ENCODE measurements at regions not wholly inside any gene's neighbourhood (a gene's known extent, or its start where the extent isn't known, plus 50 kb on each side); places are given as distances from the start of the nearest gene placed in this dataset.

DNA sequence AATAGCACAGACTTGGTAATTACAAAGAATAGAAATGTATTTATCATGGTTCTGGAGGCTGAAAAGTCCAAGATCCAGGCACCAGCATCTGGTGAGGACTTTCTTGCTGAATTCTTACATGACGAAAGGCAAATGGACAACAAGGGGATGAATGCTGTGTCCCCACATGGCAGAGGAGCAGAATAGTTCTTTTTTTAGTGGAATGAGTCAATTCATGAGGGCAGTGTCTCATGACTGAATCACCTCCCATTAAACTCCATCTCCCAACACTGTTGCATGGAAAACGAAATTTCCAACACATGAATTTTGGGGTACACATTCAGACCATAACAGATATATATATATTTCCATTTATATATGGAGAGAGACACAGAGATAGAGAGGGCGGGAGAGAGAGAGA, 628.3 kb downstream of the TRIML1 start:
- H3K4me3 ChIP-seq (ENCODE audit: low read depth, low read length), result no peak overlapping the region
- TF ChIP-seq, protein P1, sequence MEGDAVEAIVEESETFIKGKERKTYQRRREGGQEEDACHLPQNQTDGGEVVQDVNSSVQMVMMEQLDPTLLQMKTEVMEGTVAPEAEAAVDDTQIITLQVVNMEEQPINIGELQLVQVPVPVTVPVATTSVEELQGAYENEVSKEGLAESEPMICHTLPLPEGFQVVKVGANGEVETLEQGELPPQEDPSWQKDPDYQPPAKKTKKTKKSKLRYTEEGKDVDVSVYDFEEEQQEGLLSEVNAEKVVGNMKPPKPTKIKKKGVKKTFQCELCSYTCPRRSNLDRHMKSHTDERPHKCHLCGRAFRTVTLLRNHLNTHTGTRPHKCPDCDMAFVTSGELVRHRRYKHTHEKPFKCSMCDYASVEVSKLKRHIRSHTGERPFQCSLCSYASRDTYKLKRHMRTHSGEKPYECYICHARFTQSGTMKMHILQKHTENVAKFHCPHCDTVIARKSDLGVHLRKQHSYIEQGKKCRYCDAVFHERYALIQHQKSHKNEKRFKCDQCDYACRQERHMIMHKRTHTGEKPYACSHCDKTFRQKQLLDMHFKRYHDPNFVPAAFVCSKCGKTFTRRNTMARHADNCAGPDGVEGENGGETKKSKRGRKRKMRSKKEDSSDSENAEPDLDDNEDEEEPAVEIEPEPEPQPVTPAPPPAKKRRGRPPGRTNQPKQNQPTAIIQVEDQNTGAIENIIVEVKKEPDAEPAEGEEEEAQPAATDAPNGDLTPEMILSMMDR (IDR thresholded peaks at IDR 0.05; ENCODE audit: borderline replicate concordance, insufficient read depth, low read depth, low read length), result no peak

DNA sequence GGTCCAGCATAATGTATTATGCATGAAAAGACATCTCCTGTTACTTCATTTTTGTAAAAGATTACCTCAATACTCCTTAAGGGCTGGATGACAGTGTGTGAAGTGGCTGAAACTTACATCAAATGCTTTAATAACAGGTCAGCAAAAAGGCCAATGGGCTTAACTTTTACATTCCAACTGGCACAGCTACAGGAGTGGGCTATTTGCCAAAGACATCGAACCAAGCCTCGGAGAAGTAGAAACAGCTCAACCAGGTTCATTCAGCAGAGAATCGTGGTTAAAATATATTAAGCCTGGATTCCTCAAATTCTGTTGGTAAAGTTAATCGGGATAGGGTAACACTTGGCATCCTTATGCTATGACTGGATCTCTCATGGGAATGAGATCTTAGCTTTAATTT, 639.7 kb downstream of the TRIML1 start:
- no peak overlapping the region for H3K4me3 ChIP-seq (ENCODE audit: low read depth, low read length)
- TF ChIP-seq, protein P1 (IDR thresholded peaks at IDR 0.05; ENCODE audit: borderline replicate concordance, insufficient read depth, low read depth, low read length), result no peak

DNA sequence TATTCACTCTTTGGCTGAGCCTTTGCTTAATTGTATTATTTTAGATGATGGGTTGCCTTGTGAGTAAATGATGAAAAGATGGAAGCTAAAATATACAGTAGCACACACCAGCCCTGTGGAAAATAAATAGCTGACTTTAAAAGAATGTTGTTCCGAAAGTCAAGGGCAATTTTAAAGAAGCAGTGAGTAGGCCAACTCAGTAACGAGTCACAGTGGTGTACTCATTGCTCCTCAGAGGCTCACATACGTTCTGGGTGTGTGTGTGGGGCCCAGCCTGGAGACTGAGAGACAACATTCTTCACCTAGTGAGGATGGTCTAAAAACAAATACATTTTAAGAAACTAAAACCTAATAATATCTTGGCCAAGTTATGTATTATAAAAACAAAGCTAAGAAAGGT, 640.3 kb downstream of the TRIML1 start:
- TF ChIP-seq, protein P1 (IDR thresholded peaks at IDR 0.05; ENCODE audit: borderline replicate concordance, insufficient read depth, low read depth, low read length), result no peak
- H3K4me3 ChIP-seq (ENCODE audit: low read depth, low read length), result no peak overlapping the region

DNA sequence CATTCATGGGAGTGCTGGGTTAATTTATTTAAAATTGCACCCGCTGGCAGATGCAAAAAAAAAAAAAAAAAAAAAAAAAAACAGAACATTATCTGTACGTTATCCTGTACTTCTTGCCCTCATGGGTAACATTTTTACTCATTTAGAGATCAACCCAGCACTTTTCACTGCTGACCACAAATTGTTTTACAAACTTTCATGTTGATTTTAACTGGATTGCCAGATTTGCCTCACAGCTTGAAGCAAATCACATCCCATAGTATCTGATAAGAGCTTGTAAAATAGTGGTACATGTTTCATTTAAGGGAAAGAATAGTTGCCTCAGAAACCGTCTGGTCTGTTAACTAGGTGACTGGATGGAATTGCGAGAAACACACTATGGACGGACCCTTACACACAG, 640.8 kb downstream of the TRIML1 start:
- TF ChIP-seq, protein P1 (IDR thresholded peaks at IDR 0.05; ENCODE audit: borderline replicate concordance, insufficient read depth, low read depth, low read length), result no peak
- no peak overlapping the region for H3K4me3 ChIP-seq (ENCODE audit: low read depth, low read length)

DNA sequence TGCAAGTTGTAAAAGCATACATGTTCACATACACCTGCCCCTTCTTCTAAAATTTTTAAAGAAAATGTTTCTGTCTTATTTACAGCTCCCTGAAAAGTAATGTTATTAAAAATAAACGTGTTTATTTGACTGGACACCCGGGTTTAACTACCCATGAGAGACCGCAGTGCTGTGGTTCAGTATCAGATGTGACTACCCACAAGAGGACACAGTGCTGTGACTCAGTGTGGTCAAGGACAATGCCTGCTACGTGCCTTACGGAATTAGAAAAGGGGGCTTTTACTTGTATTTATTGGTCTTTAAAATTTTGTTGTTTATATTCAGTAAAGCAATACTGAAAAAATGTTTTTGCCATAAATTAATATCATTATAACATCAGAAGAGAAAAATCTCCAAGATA, 641.4 kb downstream of the TRIML1 start:
- no peak overlapping the region for H3K4me3 ChIP-seq (ENCODE audit: low read depth, low read length)

DNA sequence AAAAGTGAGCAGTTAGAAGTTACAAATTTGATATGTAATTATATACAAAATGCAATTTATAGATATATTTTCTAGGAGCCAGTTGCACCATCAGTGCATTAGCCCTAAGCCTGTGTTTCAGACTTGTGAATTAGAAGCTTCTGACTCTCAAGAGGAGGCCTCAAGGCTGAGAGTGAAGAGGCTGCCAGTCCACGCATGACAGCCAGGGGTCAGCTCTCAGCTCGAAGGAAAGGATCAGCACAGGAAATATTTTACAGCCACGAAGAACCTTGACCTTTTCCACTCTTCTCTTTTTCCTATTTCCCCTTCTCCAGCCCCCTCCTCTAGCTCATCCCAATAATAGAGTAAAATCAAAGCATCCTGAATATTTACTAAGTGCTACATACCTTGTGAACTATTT, 642.4 kb downstream of the TRIML1 start:
- TF ChIP-seq, protein P1 (IDR thresholded peaks at IDR 0.05; ENCODE audit: borderline replicate concordance, insufficient read depth, low read depth, low read length), result no peak
- H3K4me3 ChIP-seq (ENCODE audit: low read depth, low read length), result no peak overlapping the region

More for the DNA sequence above, 641.4 kb downstream of the TRIML1 start:
- TF ChIP-seq, protein P1 (IDR thresholded peaks at IDR 0.05; ENCODE audit: borderline replicate concordance, insufficient read depth, low read depth, low read length), result no peak

DNA sequence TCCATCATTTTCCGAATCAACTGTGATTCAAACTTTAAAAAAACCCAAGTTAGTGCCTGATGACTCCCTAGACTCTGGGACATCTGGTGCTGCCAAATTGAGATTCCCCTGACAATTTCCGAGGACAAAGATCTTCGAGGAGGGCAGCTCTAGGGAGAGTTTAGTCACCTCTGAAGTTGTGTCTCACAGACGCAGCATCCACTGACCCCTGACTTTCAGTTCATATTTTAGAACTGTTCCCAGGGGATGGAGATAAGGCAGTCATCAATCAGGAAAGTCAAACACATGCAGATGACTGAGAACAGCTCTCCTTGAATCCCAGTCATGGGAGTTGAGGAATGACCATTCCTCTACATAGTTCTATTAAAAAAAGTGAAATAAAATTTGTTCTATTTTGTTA, 643.9 kb downstream of the TRIML1 start:
- H3K4me3 ChIP-seq (ENCODE audit: low read depth, low read length), result no peak overlapping the region
- TF ChIP-seq, protein P1 (IDR thresholded peaks at IDR 0.05; ENCODE audit: borderline replicate concordance, insufficient read depth, low read depth, low read length), result no peak

All from GM12875 (cell line).